Glutamatergic neuron (in vitro differentiated cells): ENCODE measurements at regions not wholly inside any gene's neighbourhood (a gene's known extent, or its start where the extent isn't known, plus 50 kb on each side); places are given as distances from the start of the nearest gene placed in this dataset.

Source experiments
- DNase-seq: peaks from one replicate; pipeline ENCODE4 v3.0.0; 2022
- H3K27ac Mint-ChIP-seq: one replicate; pipeline ENCODE4 v1.8.0; 2020; ENCODE audit warnings: mild to moderate bottlenecking, mixed read lengths, inconsistent platforms; ENCODE audit not compliant: unreplicated experiment
- H3K27me3 Mint-ChIP-seq: one replicate; pipeline ENCODE4 v1.8.0; 2020; ENCODE audit warnings: mild to moderate bottlenecking, moderate library complexity, mixed read lengths, inconsistent platforms; ENCODE audit not compliant: unreplicated experiment
- H3K36me3 Mint-ChIP-seq: one replicate; pipeline ENCODE4 v1.8.0; 2020; ENCODE audit warnings: mild to moderate bottlenecking, mixed read lengths, inconsistent platforms; ENCODE audit not compliant: unreplicated experiment
- H3K4me1 Mint-ChIP-seq: one replicate; pipeline ENCODE4 v1.8.0; 2020; ENCODE audit warnings: mild to moderate bottlenecking, low read depth, mixed read lengths, inconsistent platforms; ENCODE audit not compliant: unreplicated experiment
- H3K4me3 Mint-ChIP-seq: one replicate; pipeline ENCODE4 v1.8.0; 2020; ENCODE audit warnings: mild to moderate bottlenecking, mixed read lengths, inconsistent platforms; ENCODE audit not compliant: unreplicated experiment
- H3K9me3 Mint-ChIP-seq: one replicate; pipeline ENCODE4 v1.8.0; 2020; ENCODE audit warnings: mild to moderate bottlenecking, moderate library complexity, mixed read lengths, inconsistent platforms; ENCODE audit not compliant: unreplicated experiment
- CTCF ChIP-seq: fragments of 200-600 bp; sonication (generic); IDR thresholded peaks from one replicate; pipeline ENCODE4 v1.5.0; 2021; ENCODE audit not compliant: partially characterized antibody, unreplicated experiment

GRCh38 chr11:112366012-112366411 is 105.4 kb upstream of the PLET1 start:
- H3K27me3 Mint-ChIP-seq, result no peaks in the 10 kb centered on the region
- H3K27ac Mint-ChIP-seq, result no peak overlapping the region
- no peaks in the 10 kb centered on the region for H3K36me3 Mint-ChIP-seq
- H3K4me3 Mint-ChIP-seq, result no peak overlapping the region
- peaks cover 5% of the 10 kb centered on the region for H3K4me1 Mint-ChIP-seq
- no peaks in the 10 kb centered on the region for H3K9me3 Mint-ChIP-seq
- DNase-seq, result no peak
- TF ChIP-seq CTCF, result no peak

- peaks cover 5% of the 10 kb centered on the region for H3K4me1 Mint-ChIP-seq
- TF ChIP-seq CTCF, result no peak
- no peak overlapping the region for H3K4me3 Mint-ChIP-seq
- no peak overlapping the region for H3K27ac Mint-ChIP-seq
- no peaks in the 10 kb centered on the region for H3K27me3 Mint-ChIP-seq
- no peak for DNase-seq
- H3K9me3 Mint-ChIP-seq, result no peaks in the 10 kb centered on the region
- no peaks in the 10 kb centered on the region for H3K36me3 Mint-ChIP-seq
Measured at GRCh38 chr11:112366777-112367176, 106.1 kb upstream of the PLET1 start.

- Mint-ChIP-seq H3K9me3 (no peaks in the 10 kb centered on the region), H3K27ac (no peak overlapping the region)
Measured at GRCh38 chr11:112367461-112367860, 106.8 kb upstream of the PLET1 start.

GRCh38 chr11:112367895-112368294 is 107.2 kb upstream of the PLET1 start:
- no peak overlapping the region for H3K4me3 Mint-ChIP-seq
- no peak for TF ChIP-seq CTCF
- no peaks in the 10 kb centered on the region for H3K27me3 Mint-ChIP-seq
- H3K27ac Mint-ChIP-seq, result no peak overlapping the region
- peaks cover 5% of the 10 kb centered on the region for H3K4me1 Mint-ChIP-seq
- no peak for DNase-seq
- H3K9me3 Mint-ChIP-seq, result peaks cover under 1% of the 10 kb centered on the region
- no peaks in the 10 kb centered on the region for H3K36me3 Mint-ChIP-seq

More at GRCh38 chr11:112367461-112367860, 106.8 kb upstream of the PLET1 start:
- Mint-ChIP-seq H3K36me3 (no peaks in the 10 kb centered on the region), H3K4me1 (peaks cover 5% of the 10 kb centered on the region), H3K4me3 (no peak overlapping the region), H3K27me3 (no peaks in the 10 kb centered on the region)
- TF ChIP-seq CTCF, result no peak
- DNase-seq, result no peak

- Mint-ChIP-seq H3K9me3 (peaks cover 4% of the 10 kb centered on the region), H3K4me3 (no peak overlapping the region)
- no peak for TF ChIP-seq CTCF
Measured at GRCh38 chr11:112368381-112368780, 107.7 kb upstream of the PLET1 start.

More at GRCh38 chr11:112368381-112368780, 107.7 kb upstream of the PLET1 start:
- peaks cover 5% of the 10 kb centered on the region for H3K4me1 Mint-ChIP-seq
- no peaks in the 10 kb centered on the region for H3K27me3 Mint-ChIP-seq
- H3K36me3 Mint-ChIP-seq, result no peaks in the 10 kb centered on the region
- no peak overlapping the region for H3K27ac Mint-ChIP-seq
- DNase-seq, result no peak
